EL (cell line): ENCODE measurements at regions not wholly inside any gene's neighbourhood (a gene's known extent, or its start where the extent isn't known, plus 50 kb on each side); places are given as distances from the start of the nearest gene placed in this dataset.
A peak's percentile ranks its signal among the peaks of the same experiment; 100 is the strongest.

Source experiments
- DNase-seq: peaks from one replicate; pipeline ENCODE4 v3.0.0-alpha.2; 2016

GRCh38 chr17:65442691-65443090 is 118.8 kb downstream of the AXIN2 start:
- DNase-seq: no peak

GRCh38 chr17:65442250-65442649 is 119.2 kb downstream of the AXIN2 start:
- no peak for DNase-seq

GRCh38 chr17:65441053-65441605 is 120.3 kb downstream of the AXIN2 start:
- no peak for DNase-seq

- no peak for DNase-seq
These were observed 122.6 kb downstream of the AXIN2 start for GRCh38 chr17:65438708-65439294.

GRCh38 chr17:65438173-65438572 is 123.3 kb downstream of the AXIN2 start:
- no peak for DNase-seq

- DNase-seq: no peak
These were observed 124.6 kb downstream of the AXIN2 start for GRCh38 chr17:65436871-65437270.

- DNase-seq: no peak
These were observed 126.6 kb downstream of the AXIN2 start for GRCh38 chr17:65434878-65435277.

GRCh38 chr17:65434251-65434650 is 127.2 kb downstream of the AXIN2 start:
- no peak for DNase-seq

GRCh38 chr17:65433592-65433991 is 127.9 kb downstream of the AXIN2 start:
- no peak for DNase-seq

GRCh38 chr17:65433157-65433556 is 128.3 kb downstream of the AXIN2 start:
- DNase-seq: no peak

- DNase-seq: no peak
These were observed 130.3 kb downstream of the AXIN2 start for GRCh38 chr17:65431116-65431515.

GRCh38 chr17:65430209-65430833 is 131.1 kb downstream of the AXIN2 start:
- no peak for DNase-seq

- DNase-seq: no peak
These were observed 137.9 kb downstream of the AXIN2 start for GRCh38 chr17:65423346-65424140.

- no peak for DNase-seq
These were observed 142.8 kb downstream of the AXIN2 start for GRCh38 chr17:65418622-65419021.

GRCh38 chr17:65417406-65418221 is 143.8 kb downstream of the AXIN2 start:
- no peak for DNase-seq

- no peak for DNase-seq
These were observed 145.5 kb downstream of the AXIN2 start for GRCh38 chr17:65415991-65416390.

- DNase-seq: no peak
These were observed 148.1 kb downstream of the AXIN2 start for GRCh38 chr17:65413390-65413789.

GRCh38 chr17:65409381-65409780 is 152.1 kb downstream of the AXIN2 start:
- DNase-seq: peak; percentile 37

- no peak for DNase-seq
These were observed 153.4 kb downstream of the AXIN2 start for GRCh38 chr17:65408050-65408449.

GRCh38 chr17:65407017-65407416 is 154.4 kb downstream of the AXIN2 start:
- DNase-seq: no peak

- no peak for DNase-seq
These were observed 154.9 kb downstream of the AXIN2 start for GRCh38 chr17:65406552-65406951.

GRCh38 chr17:65405563-65405962 is 155.9 kb downstream of the AXIN2 start:
- no peak for DNase-seq

- no peak for DNase-seq
These were observed 156.7 kb downstream of the AXIN2 start for GRCh38 chr17:65404761-65405160.
